HG03045 (cell line): ENCODE measurements at regions not wholly inside any gene's neighbourhood (a gene's known extent, or its start where the extent isn't known, plus 50 kb on each side); places are given as distances from the start of the nearest gene placed in this dataset.

Experiments
- ATAC-seq: cut with Tn5 transposase; IDR thresholded peaks from one replicate; pipeline ENCODE4 v1.9.1; 2021; ENCODE audit warnings: mild to moderate bottlenecking, moderate library complexity; ENCODE audit not compliant: unreplicated experiment

GRCh38 chr4:107187091-107187490 lies 151.0 kb upstream of the DKK2 start:
- no peak for ATAC-seq

GRCh38 chr4:107183155-107183774 lies 147.2 kb upstream of the DKK2 start:
- peak; percentile 97 for ATAC-seq

- no peak for ATAC-seq
Measured at GRCh38 chr4:107182347-107182746, 146.2 kb upstream of the DKK2 start.

GRCh38 chr4:107166873-107167450 lies 130.8 kb upstream of the DKK2 start:
- no peak for ATAC-seq

- ATAC-seq = no peak
Measured at GRCh38 chr4:107166181-107166580, 130.1 kb upstream of the DKK2 start.

- no peak for ATAC-seq
Measured at GRCh38 chr4:107164962-107165475, 128.9 kb upstream of the DKK2 start.

- no peak for ATAC-seq
Measured at GRCh38 chr4:107156443-107156842, 120.3 kb upstream of the DKK2 start.

- ATAC-seq = no peak
Measured at GRCh38 chr4:107155366-107155765, 119.3 kb upstream of the DKK2 start.

GRCh38 chr4:107153956-107154355 lies 117.8 kb upstream of the DKK2 start:
- no peak for ATAC-seq

- no peak for ATAC-seq
Measured at GRCh38 chr4:107153228-107153627, 117.1 kb upstream of the DKK2 start.

- no peak for ATAC-seq
Measured at GRCh38 chr4:107151173-107151572, 115.1 kb upstream of the DKK2 start.

GRCh38 chr4:107148904-107149303 lies 112.8 kb upstream of the DKK2 start:
- ATAC-seq = no peak

GRCh38 chr4:107147873-107148272 lies 111.8 kb upstream of the DKK2 start:
- no peak for ATAC-seq

GRCh38 chr4:107138433-107138832 lies 102.3 kb upstream of the DKK2 start:
- no peak for ATAC-seq

- ATAC-seq = no peak
Measured at GRCh38 chr4:107133965-107134653, 98.0 kb upstream of the DKK2 start.

- ATAC-seq = no peak
Measured at GRCh38 chr4:107131295-107131694, 95.2 kb upstream of the DKK2 start.

GRCh38 chr4:107130157-107130556 lies 94.0 kb upstream of the DKK2 start:
- ATAC-seq = no peak

- ATAC-seq = no peak
Measured at GRCh38 chr4:107129611-107130010, 93.5 kb upstream of the DKK2 start.

GRCh38 chr4:107129076-107129475 lies 93.0 kb upstream of the DKK2 start:
- no peak for ATAC-seq

- ATAC-seq = no peak
Measured at GRCh38 chr4:107128116-107128515, 92.0 kb upstream of the DKK2 start.

GRCh38 chr4:107125496-107125895 lies 89.4 kb upstream of the DKK2 start:
- ATAC-seq = no peak

- no peak for ATAC-seq
Measured at GRCh38 chr4:107122736-107123135, 86.6 kb upstream of the DKK2 start.
